GM21825 (cell line): ENCODE measurements at regions not wholly inside any gene's neighbourhood (a gene's known extent, or its start where the extent isn't known, plus 50 kb on each side); places are given as distances from the start of the nearest gene placed in this dataset.
"Not testable (repeated sequence)": the region's sequence is repeated elsewhere in the genome, so short reads cannot be mapped to it uniquely, and the experiment has no call there.

Experiments used
- ATAC-seq: cut with Tn5 transposase; IDR thresholded peaks from one replicate; pipeline ENCODE4 v1.9.1; 2021; ENCODE audit warnings: mild to moderate bottlenecking, moderate library complexity; ENCODE audit not compliant: unreplicated experiment

DNA sequence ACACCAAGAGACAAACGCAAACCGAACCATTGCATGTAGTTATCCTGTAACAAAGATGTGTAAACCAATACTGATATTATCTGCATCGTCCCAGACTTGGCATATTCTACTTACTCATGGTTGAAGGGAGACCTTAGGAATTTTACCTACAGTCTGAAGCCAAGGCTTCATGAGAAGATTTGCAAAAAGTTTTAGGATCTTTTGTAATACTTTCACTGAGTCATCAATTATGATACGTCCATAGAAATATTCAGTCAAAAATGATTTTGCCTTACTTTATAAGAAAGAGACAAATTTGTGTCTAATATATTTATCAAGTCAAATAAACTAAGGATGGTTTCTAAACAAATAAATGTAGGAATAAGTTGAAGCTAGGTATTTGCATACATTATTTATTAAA is 1176.1 kb upstream of the ADGRL2 start:
- no peak for ATAC-seq

DNA sequence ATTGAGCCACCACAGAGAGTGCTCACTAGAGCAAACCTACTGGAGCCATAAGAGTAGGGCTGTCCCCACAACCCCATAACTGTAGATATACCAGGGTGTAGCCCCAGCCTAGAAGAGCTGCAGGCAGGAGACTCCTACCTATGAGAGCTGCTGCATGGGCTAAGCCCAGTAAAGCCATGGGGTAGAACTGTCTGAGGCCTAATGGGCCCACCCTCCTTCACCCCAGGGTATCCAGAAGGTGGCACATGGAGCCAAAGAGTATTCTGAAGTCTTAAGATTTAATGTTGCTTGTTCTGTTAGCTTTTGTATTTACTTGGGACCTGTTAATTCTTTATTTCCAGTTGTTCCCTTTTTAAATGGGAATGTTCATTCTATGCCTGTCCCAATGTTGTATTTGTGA is 1193.7 kb upstream of the ADGRL2 start:
- no peak for ATAC-seq

DNA sequence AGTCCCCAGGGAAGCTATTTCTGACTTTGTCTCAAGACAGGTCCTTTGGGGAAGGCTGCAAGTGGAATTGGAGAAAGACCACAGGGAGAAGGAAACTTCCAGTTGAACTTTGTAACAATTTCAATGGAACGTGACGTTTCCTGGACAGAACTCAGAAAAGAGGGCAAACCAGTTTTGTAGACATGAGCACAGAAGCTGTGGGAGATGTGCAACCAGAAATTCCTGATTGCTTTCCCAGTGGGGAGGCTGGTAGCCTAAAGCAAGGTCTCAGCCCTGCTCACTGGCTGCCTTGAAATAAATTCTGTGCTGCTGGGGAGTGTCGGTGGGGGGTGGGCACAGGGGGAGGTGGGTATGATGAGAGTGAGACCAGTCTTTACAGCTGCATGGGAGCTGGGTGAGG is 1206.7 kb upstream of the ADGRL2 start:
- no peak for ATAC-seq

DNA sequence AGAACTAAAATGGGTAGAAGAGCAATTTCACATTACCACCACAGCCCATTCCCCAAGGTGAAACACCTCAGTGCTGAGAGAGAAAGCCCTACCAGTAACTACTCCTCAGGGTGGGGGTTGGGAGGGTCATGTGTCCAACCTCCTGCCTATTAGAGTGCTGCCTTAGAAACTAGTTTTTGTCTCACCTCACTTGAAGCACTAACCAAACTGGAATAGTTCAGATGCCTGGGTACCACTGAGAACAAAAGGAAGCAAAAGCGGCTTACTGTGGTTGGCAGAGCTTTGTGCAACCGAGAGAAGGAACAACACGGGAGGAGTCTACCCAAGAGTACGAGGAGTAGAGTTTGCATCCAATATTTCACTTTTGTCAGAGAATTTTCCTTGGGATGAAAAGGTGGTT is 1207.5 kb upstream of the ADGRL2 start:
- no peak for ATAC-seq

DNA sequence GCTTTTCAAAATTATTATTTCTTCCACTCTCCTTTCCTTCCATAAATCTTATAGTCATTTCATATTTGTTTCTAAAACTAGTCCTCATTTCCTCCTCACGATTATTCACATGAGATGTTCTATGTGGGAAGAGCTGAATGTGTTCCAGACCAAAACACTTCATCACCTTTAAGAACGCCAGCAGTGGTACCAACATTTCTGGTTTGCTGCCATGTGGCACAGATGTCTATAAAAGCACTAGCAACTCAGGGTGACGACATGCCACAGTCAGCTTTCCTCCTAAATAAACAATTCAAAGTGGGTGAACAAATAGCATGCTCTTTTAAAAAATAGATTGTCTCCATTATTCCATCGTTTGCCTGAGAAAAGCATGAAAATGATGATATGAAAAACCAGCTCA is 1217.8 kb upstream of the ADGRL2 start:
- no peak for ATAC-seq

DNA sequence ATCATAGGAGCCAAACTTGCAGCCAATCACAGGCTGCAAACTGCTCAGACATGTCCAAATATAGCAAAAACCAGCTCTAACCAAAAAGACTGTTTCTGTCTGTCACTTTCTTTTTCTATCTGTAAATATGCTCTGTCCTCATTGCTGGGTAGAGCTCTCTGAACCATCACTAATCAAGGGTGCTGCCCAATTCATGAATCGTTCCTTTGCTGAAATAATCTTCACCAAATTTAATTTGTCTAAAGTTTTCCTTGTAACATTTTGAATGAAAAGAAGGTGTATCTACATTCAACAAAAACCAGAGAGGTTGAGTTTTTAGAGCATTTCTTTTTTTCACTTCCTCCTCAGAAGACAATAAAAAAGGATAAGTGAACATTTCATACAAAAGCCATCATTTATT is 1221.7 kb upstream of the ADGRL2 start:
- ATAC-seq = no peak

DNA sequence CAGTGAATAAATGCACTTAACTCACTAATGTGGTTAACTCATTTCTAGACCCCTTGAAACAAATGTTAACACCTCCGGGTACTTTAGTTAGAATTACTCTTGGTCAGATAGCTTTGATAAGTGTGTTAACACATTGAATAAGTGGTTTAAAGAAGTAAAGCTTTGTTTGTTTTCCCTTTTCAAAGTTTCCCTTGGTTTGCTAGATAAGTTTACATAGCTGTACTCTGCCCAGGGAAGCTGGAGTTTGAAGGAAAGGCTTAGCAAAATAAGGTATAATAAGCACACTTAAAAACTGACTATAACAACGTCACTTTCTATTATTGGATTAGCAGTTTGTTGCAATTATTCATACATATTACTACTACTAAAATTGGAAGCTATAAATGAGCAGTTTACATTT is 1233.9 kb upstream of the ADGRL2 start:
- no peak for ATAC-seq

DNA sequence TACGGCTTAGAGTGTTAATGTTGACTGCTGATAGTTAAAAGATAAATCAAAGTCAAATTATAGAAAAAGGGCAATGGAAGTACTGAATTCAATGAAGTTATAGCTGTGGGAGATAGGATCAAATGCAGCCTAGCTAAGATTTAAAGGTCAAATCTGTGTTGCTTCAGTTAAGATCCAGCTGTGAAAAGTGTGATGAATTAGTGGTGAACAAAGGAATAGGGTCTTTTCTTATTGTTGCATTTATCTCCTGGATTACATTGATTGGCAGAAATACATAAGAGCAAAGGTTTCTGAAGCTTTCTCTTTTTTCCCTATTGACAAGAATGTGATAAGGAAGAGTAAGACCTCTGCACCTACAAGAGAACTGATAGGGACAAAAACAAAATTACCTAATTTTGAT is 1234.6 kb upstream of the ADGRL2 start:
- no peak for ATAC-seq

DNA sequence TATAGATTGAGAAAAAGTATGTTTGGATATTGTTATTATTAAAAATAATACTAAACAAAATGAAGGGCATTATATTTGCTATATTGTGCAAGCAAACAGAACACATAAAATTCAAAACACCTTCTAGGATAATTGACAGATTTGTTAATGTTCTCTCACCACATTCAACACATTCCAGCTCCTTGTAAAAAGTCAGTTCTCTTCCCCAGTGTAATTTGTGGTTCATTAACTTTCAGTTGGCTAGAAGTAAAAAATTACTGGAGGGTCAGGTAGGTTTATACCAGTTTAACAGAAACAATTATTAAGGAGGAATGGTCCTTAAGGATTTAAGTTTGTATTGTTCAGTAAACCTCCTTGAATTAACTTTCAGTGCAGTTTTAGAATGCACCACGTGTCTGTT is 1235.3 kb upstream of the ADGRL2 start:
- no peak for ATAC-seq

DNA sequence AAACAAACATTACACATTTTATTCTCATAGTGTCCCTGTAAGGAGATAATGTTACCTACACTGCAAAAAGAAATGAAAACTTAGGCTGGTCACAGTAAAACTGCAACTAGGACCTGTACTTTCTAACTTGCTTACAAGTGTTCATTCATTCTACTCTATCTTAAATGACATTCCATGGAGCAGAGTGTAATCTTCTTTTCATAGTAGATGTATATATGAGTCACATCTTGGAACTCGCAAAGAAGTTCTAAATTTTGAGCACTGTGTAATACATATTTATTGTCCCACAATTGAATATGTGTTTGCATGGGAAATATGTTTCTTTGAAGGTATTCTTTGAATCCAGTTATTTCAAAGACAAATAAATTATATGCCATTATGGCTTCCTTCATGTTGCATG is 1258.5 kb upstream of the ADGRL2 start:
- no peak for ATAC-seq

DNA sequence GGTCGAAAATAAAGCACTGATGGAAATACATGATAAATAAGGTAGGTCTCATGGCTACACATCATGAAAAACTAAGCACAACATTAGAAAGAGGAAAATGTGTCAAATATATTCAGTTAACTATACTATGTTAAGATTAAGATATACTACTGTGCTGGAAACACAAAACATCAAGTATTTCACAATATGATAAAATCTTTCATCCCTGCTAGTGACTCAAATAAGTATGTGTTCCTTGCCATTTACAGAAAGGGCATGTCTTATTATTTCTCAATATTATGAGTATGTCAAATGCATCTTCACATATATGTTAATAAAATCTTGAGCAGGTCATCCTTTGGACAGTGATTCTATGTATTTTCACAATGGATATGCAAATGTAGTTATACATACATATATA is 1260.1 kb upstream of the ADGRL2 start:
- no peak for ATAC-seq

DNA sequence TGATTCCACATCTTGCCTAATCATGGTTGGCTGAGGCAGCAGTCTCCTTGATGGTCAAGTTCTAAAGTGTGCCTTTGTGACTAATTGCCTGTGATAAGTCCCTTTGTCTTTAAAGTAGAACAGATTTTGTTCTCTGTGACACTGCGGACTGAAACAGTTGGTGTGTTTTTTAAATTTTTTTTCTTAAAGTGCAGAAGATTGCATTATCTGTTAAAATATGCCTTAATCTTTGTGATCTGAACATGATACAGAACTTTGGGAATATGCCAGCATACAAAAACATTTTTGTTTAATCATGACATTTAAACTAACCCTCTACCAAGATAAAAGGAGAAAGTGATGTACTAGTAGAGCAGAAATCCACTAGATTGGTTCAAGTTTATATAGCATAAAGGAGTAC is 1260.6 kb upstream of the ADGRL2 start:
- no peak for ATAC-seq

DNA sequence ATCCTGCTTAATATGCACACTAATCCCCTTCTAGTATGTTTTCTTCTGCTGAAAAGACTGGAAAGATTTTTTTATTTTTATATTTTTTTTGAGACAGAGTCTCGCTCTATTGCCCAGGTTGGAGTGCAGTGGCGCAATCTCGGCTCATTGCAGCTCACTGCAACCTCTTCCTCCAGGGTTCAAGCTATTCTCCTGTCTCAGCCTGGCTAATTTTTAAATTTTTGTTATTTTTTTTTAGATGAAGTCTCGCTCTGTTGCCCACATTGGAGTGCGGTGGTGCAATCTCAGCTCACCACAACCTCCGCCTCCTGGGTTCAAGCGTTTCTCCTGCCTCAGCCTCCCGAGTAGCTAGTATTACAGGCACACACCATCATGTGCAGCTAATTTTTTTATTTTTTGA is 1261.4 kb upstream of the ADGRL2 start:
- not testable (repeated sequence) for ATAC-seq

DNA sequence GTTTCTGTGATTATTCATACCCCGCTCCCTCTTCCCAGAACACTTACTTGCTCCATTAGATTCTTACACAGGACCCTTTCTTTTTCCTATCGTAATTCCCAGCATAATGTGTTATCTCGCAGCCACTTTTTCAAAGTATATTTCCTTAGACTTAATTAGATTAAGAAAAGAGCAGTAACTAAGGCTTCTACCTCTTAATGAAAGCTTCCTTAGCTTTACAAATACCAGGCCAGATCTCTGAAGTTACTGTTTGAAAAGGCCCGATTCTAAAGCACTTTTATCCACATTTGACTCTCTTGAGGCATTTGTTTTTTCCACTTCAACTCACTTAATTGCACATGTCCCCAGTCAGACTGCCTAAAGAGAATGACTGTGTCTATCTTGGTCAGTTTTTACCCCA is 1264.3 kb upstream of the ADGRL2 start:
- ATAC-seq = no peak

DNA sequence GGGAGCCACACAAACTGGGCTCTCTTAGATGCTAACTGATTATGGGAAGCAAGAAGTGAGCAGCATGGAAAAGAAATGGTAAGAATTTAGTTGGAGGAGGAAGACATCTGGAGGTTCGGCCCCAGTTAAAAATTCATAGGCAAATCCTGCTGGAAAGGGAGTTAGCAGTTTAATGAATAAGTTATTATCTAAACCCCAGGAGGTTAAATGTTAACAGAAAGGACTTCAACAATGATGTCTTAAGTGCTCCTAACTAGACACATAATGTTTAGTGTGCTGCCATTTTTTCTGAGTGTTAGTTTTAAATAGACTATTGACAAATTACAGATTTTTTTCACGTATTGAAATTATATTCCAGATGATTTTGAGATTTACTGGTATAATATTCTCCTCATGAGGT is 1265.3 kb upstream of the ADGRL2 start:
- no peak for ATAC-seq

DNA sequence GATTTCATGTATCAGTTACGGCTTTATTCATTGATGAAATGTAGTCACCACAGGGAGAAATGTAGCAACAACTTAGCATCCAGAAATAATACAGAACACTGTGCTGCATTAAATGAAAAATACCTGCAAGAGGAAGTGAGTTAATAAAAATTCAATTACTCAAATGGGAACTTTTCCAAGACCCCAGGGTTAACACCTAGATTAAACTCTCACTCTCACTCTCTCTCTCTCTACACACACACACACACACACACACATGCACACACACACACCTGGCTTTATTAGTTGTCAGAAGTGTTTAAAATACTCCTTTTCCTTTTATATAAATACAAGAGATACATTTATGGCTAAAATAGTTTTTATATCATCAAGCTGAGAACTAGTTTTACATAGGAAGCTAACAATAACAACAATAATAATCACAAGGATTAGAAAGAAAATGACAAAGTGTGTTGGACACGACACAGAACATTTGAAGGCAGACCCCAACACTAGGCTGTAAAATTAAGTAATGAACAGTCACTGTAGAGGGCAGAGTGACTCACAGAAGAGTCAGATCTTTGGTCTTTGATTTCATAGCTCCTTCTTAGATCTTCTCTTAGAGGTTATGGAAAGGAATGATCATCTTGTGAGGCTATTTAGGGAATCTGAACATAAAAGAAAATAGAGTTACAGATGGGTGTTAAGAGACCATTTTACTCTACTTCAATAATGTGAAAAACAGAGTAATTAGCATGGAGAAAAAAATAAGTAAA is 1266.0 kb upstream of the ADGRL2 start:
- no peak for ATAC-seq

DNA sequence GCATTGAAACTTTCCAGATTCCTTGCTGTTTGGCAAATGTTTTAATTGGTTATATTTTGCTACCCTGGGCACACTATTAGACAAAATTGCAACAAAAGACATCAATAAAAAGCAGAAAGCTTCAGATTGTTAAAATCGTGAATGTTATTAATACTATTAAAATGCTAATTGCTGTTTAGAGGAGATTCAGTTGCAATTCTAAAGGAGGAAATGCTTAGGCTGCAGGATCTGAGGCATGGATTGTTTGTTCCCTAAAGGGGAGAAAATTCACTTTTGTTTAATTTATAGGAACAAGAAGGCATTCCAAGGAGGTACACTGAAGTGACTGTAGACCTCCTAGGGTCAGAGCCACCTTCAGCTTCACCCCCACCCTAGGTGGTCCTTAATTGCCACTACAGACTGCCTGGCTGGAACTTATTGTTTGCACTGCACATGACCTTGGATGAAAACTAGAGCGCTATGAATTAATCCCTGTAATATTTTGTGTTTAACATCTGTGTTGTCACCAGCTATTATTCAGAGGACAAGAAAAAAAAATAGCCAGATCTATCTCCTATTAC is 1266.9 kb upstream of the ADGRL2 start:
- no peak for ATAC-seq

DNA sequence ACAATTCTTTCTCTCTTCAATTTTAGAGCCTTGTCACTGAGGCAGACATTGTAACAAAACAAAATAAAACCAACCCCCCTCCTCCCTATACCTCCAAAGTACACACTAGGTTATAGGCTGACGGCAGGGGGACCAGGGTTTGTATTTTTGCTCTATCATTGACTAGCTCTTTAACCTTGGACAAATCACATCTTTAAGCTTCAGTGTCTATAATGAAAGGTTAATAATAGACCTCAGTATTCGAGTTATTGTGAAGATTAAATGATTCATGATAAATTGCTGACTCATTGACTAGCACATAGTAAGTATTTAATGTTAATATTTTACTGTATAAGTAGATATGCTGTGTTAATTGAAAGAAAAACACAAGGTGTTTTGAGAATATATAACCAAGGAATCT is 1267.6 kb upstream of the ADGRL2 start:
- ATAC-seq = no peak

DNA sequence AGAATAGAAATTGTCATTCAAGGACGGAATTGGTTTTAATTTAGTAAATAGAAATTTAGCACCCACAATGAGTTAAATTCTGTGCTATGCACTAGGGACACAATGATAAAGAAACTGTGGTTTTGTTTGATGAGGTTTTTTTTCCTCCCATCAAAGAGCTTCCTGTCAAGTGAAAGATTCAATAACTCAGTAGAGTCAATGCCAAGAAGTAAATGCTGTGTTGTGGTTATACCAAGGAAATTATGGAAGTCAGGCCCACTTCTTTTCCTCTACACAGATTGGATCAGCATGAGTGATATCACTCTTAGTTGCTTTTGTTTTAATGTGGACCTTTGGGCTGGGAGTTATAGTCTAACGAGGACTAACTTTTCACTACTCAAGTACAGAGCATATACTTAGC is 1269.6 kb upstream of the ADGRL2 start:
- ATAC-seq = no peak

DNA sequence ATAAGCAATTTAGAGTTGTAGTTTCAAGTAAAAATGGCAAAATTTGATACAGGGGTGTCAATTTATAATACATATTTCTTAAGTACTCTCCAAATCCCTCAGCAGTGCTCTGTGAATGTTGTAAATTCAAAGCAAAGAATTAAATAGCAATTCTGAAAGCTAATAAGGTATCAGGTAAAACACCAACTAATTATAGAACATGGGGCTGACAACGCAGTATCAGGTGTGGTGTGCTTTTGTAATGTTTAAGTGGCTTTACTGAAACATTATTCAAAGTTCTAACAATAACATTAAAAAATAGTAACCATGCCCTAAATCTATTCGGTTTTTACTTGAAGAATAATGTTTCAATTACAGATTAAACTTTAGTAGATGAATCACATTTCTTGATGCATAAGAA is 1271.2 kb upstream of the ADGRL2 start:
- no peak for ATAC-seq

DNA sequence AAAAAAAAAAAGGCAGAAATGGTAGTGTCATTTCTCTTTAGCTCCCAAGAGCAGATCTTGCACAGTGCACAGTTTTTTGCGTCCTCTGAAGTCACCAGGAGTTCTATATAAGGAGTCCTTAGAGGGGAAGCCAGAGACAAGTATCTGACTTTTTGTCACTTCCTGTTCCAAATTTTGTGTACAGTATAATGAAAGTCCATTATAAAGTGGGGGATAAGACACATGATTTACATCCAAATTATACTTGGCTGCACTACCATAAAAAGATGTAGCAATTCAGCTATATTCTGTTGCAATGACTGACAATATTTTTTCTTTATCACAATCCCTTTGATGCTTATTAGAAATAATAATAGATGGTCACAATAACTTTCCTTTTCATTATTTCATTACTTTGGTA is 1276.9 kb upstream of the ADGRL2 start:
- ATAC-seq = no peak

DNA sequence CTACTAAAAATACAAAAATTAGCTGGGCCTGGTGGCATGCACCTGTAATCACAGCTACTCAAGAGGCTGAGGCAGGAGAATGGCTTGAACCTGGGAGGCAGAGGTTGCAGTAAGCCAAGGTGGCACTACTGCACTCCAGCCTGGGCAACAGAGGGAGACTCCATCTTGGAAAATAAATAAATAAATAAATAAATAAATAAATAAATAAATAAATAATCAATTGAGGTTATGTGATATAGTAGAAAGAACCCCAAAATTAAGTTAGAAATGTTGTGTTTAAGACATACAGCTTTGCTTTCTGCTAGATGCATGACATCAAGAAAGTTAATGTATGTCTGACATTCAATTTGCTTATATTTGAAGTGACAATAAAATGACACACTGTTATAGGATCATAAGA is 1277.7 kb upstream of the ADGRL2 start:
- not testable (repeated sequence) for ATAC-seq

DNA sequence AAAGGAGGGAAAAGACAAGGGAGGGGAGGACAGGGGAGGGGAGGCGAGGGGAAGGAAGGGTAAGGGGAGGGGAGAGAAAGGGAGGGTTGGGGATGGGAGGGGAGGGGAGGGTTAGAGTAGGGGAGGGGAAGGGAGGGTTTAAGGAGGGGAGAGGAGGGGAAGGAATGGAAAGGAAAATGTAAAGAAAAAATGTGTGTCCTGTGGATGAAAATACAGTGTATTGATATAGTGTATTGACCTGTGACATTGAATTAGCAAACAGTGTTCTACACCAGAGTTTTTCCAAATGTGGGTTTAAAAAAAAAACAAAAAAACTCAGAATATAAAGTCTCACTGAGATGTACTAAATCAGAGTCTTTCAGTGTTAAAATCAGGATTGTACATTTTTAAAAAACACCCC is 1279.8 kb upstream of the ADGRL2 start:
- no peak for ATAC-seq
